ENCODE measurements at regions not wholly inside any gene's neighbourhood (a gene's known extent, or its start where the extent isn't known, plus 50 kb on each side); places are given as distances from the start of the nearest gene placed in this dataset.

DNA sequence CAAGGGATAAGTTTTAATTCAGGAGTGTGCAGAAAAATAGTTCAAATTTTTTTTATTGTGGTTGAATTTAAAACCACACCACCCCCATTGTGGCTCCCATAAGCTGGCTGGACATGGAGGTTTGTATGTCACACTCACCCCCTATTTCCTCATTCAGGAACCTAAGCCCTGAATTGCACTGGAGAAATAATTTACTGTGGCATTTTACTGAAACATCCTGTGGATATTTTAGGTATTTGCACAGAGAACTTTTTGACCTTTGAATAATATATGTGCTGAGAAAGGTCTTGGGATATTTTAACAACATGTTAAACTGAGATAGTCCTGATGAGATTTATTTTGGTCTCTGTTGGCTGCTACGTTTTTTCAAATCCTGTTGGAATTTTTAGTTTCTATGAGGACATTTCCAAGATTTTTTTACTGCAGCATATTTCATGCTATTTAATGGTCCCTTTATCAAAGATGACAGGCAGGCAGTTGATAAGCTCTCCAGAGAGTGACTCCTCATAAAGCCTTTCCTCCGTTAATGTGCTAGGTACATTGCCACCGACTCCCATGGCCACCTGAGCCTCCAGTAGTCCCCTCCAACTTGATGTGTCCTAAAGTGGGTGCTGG lies 51.2 kb upstream of the PALM2AKAP2 start:
- TF ChIP-seq POU5F1 (IDR thresholded peaks at IDR 0.05; ENCODE audit: low read depth, low read length) (no peak), EZH2 (IDR thresholded peaks at IDR 0.05; ENCODE audit: low read depth, low read length, severe bottlenecking) (no peak), TEAD4 (IDR thresholded peaks at IDR 0.05; ENCODE audit: low read depth, low read length) (no peak), BACH1 (IDR thresholded peaks at IDR 0.05; ENCODE audit: low read length) (no peak)
- TF ChIP-seq, protein P1, sequence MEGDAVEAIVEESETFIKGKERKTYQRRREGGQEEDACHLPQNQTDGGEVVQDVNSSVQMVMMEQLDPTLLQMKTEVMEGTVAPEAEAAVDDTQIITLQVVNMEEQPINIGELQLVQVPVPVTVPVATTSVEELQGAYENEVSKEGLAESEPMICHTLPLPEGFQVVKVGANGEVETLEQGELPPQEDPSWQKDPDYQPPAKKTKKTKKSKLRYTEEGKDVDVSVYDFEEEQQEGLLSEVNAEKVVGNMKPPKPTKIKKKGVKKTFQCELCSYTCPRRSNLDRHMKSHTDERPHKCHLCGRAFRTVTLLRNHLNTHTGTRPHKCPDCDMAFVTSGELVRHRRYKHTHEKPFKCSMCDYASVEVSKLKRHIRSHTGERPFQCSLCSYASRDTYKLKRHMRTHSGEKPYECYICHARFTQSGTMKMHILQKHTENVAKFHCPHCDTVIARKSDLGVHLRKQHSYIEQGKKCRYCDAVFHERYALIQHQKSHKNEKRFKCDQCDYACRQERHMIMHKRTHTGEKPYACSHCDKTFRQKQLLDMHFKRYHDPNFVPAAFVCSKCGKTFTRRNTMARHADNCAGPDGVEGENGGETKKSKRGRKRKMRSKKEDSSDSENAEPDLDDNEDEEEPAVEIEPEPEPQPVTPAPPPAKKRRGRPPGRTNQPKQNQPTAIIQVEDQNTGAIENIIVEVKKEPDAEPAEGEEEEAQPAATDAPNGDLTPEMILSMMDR (IDR thresholded peaks at IDR 0.05; ENCODE audit: control extremely low read depth in 1 of 3, insufficient read depth in 1 of 3, low read depth in 1 of 3, low read length in 3 of 3), result no peak
